Midbrain (tissue), 1 donor: ENCODE measurements at regions not wholly inside any gene's neighbourhood (a gene's known extent, or its start where the extent isn't known, plus 50 kb on each side); places are given as distances from the start of the nearest gene placed in this dataset.

Experiments
- DNase-seq: peaks from one replicate; lab custom pipeline; 2025; lab: John Stamatoyannopoulos, UW

- no peak for DNase-seq
Measured at GRCh38 chr16:86089991-86090390, 191.0 kb downstream of the IRF8 start.

GRCh38 chr16:86090461-86091170 lies 191.7 kb downstream of the IRF8 start:
- DNase-seq: no peak

- no peak for DNase-seq
Measured at GRCh38 chr16:86091976-86092375, 193.0 kb downstream of the IRF8 start.

- no peak for DNase-seq
Measured at GRCh38 chr16:86092586-86093480, 193.9 kb downstream of the IRF8 start.

- DNase-seq: no peak
Measured at GRCh38 chr16:86093801-86094750, 195.1 kb downstream of the IRF8 start.

GRCh38 chr16:86095131-86095752 lies 196.3 kb downstream of the IRF8 start:
- DNase-seq: no peak

GRCh38 chr16:86095906-86096485 lies 197.0 kb downstream of the IRF8 start:
- DNase-seq: no peak

- DNase-seq: no peak
Measured at GRCh38 chr16:86096850-86097249, 197.9 kb downstream of the IRF8 start.

GRCh38 chr16:86099326-86099725 lies 200.4 kb downstream of the IRF8 start:
- no peak for DNase-seq

GRCh38 chr16:86100205-86101136 lies 201.5 kb downstream of the IRF8 start:
- DNase-seq: no peak

GRCh38 chr16:86101137-86101896 lies 202.4 kb downstream of the IRF8 start:
- DNase-seq: no peak

- DNase-seq: no peak
Measured at GRCh38 chr16:86101897-86102157, 202.9 kb downstream of the IRF8 start.

GRCh38 chr16:86103320-86103719 lies 204.4 kb downstream of the IRF8 start:
- DNase-seq: no peak

GRCh38 chr16:86104537-86105048 lies 205.6 kb downstream of the IRF8 start:
- no peak for DNase-seq

GRCh38 chr16:86107215-86107825 lies 208.4 kb downstream of the IRF8 start:
- no peak for DNase-seq

GRCh38 chr16:86108062-86108461 lies 209.1 kb downstream of the IRF8 start:
- DNase-seq: no peak

GRCh38 chr16:86110134-86110533 lies 211.2 kb downstream of the IRF8 start:
- DNase-seq: no peak

- no peak for DNase-seq
Measured at GRCh38 chr16:86110726-86111125, 211.8 kb downstream of the IRF8 start.

- DNase-seq: no peak
Measured at GRCh38 chr16:86112178-86112577, 213.2 kb downstream of the IRF8 start.
